K562 (cell line): ENCODE measurements at regions not wholly inside any gene's neighbourhood (a gene's known extent, or its start where the extent isn't known, plus 50 kb on each side); places are given as distances from the start of the nearest gene placed in this dataset.
"Not testable (repeated sequence)": the region's sequence is repeated elsewhere in the genome, so short reads cannot be mapped to it uniquely, and the experiment has no call there.

ENCODE experiments used
- ATAC-seq: fragments of 200-7000 bp; cut with Tn5 transposase; 3 replicates; pipeline ENCODE4 v1.9.1; 2020; ENCODE audit warnings: moderate library complexity
- BruUV-seq: library from RNA; stranded (reverse); fragments of 400-500 nt; replicated peaks from 2 replicates; lab custom pipeline; 2021; lab: Mats Ljungman, UMichigan
- CTCF ChIA-PET: fragments of 300-600 bp; formaldehyde crosslinking; extraction: SDS; loops from one replicate; lab custom pipeline; 2021; ENCODE audit warnings: low intra/inter-chr PET ratio; lab: Yijun Ruan, JAX
- POLR2A ChIA-PET: fragments of 300-600, 350-650 bp; sonication (Branson Sonifier 250); formaldehyde crosslinking; extraction: SDS; loops from one replicate; lab custom pipeline; 2021; ENCODE audit warnings: antibody characterized with exemption, inconsistent platforms; lab: Yijun Ruan, JAX
- DNase-seq, 4 experiments: peaks; one replicate each; pipeline versions ENCODE4 v3.0.0 to v3.0.0-alpha.2; 2011 to 2018; ENCODE audit warnings: low spot score in 3 of 4, mixed read lengths in 3 of 4; ENCODE audit errors: extremely low read depth in 1 of 4
- FAIRE-seq: peaks from 2 replicates; lab custom pipeline; 2011; peaks lifted over from hg19 to GRCh38; lab: Jason Lieb, UNC
- H2AFZ ChIP-seq: 2 replicates; pipeline ENCODE4 v1.6.0; 2011; ENCODE audit warnings: low read depth, low read length, control low read depth, inconsistent platforms
- H3K27ac ChIP-seq: fragments of 200-600 bp; 3 replicates; pipeline ENCODE4 v1.8.0; 2011; ENCODE audit warnings: low read depth, mild to moderate bottlenecking, control low read depth, inconsistent platforms, low read length, moderate library complexity, mixed read lengths; ENCODE audit errors: extremely low read depth
- H3K27me3 ChIP-seq, 2 experiments: fragments of 300-600 bp in 1 of 2; 2 replicates in 1 of 2; 3 replicates in 1 of 2; pipeline versions ENCODE4 v1.6.0 to v1.8.0; 2011; ENCODE audit warnings: inconsistent platforms in 2 of 2, low read length in 2 of 2, mild to moderate bottlenecking in 1 of 2, mixed read lengths in 1 of 2, moderate library complexity in 1 of 2; ENCODE audit not compliant: control insufficient read depth in 2 of 2, insufficient read depth in 2 of 2
- H3K36me3 ChIP-seq: fragments of 300-600 bp; 3 replicates; pipeline ENCODE4 v1.8.0; 2011; ENCODE audit warnings: mild to moderate bottlenecking, low read length, inconsistent platforms; ENCODE audit not compliant: control insufficient read depth, insufficient read depth
- H3K4me1 ChIP-seq, 2 experiments: fragments of 200-600 bp in 1 of 2; replicated peaks in 1 of 2; 2 replicates in 1 of 2; 3 replicates in 1 of 2; pipeline versions ENCODE4 v1.5.1 to v1.8.0; 2011; ENCODE audit warnings: inconsistent platforms in 2 of 2, low read length in 2 of 2, mild to moderate bottlenecking in 1 of 2, mixed read lengths in 1 of 2, moderate library complexity in 1 of 2; ENCODE audit not compliant: control insufficient read depth in 2 of 2, insufficient read depth in 2 of 2
- H3K4me2 ChIP-seq: 2 replicates; pipeline ENCODE4 v1.6.1; 2011; ENCODE audit warnings: low read length, control low read depth, inconsistent platforms, mixed read lengths; ENCODE audit not compliant: insufficient read depth
- H3K4me3 ChIP-seq: fragments of 200-600 bp; sonication (generic), shearing (Covaris generic); 2 replicates; pipeline ENCODE4 v1.5.1; 2016; ENCODE audit warnings: control low read depth, inconsistent platforms
- H3K79me2 ChIP-seq: fragments of 200-600 bp; 3 replicates; pipeline ENCODE4 v1.8.0; 2011; ENCODE audit warnings: low read length, inconsistent platforms; ENCODE audit not compliant: control insufficient read depth, insufficient read depth
- H3K9ac ChIP-seq, 2 experiments: 2 replicates each; pipeline versions ENCODE4 v1.6.0 to v1.6.1; 2011; ENCODE audit warnings: low read depth in 2 of 2, low read length in 2 of 2, control low read depth in 1 of 2, inconsistent platforms in 1 of 2, mild to moderate bottlenecking in 1 of 2, mixed read lengths in 1 of 2; ENCODE audit not compliant: insufficient read depth in 1 of 2
- H3K9me1 ChIP-seq: one replicate; pipeline ENCODE4 v1.6.0; 2011; ENCODE audit warnings: inconsistent platforms, mild to moderate bottlenecking, low read length, moderate library complexity; ENCODE audit not compliant: control insufficient read depth, insufficient read depth
- H3K9me3 ChIP-seq: replicated peaks from 2 replicates; pipeline ENCODE4 v1.5.1; 2011; ENCODE audit warnings: low read depth, low read length, inconsistent platforms; ENCODE audit not compliant: control insufficient read depth, insufficient read depth
- H4K20me1 ChIP-seq: replicated peaks from 2 replicates; pipeline ENCODE4 v1.6.1; 2011; ENCODE audit warnings: low read length, inconsistent platforms, mixed read lengths; ENCODE audit not compliant: control insufficient read depth, insufficient read depth
- CBFA2T2 ChIP-seq: fragments of 450-650 bp; conservative IDR thresholded peaks from 2 replicates; pipeline ENCODE4 v1.6.1; 2017; ENCODE audit warnings: mild to moderate bottlenecking
- MBD1 ChIP-seq: fragments of 250-450 bp; sonication (Bioruptor Pico); IDR thresholded peaks from 2 replicates; pipeline ENCODE4 v1.8.0; 2022; ENCODE audit warnings: inconsistent platforms
- MBD2 ChIP-seq: sonication (generic); IDR thresholded peaks from 2 replicates; pipeline ENCODE4 v1.6.1; 2016; ENCODE audit warnings: low read depth, borderline replicate concordance
- MYC ChIP-seq, 2 experiments: fragments of 250-450 bp in 1 of 2; sonication (Bioruptor Pico) in 1 of 2; IDR thresholded peaks; 2 replicates each; pipeline versions ENCODE4 v1.5.1 to v1.6.1; 2012 to 2021; ENCODE audit warnings: low read depth in 2 of 2, borderline replicate concordance in 1 of 2, improper control_type of control experiment in 1 of 2, low read length in 1 of 2, mild to moderate bottlenecking in 1 of 2, moderate library complexity in 1 of 2
- POLR2G ChIP-seq: fragments of 200-400 bp; formaldehyde crosslinking; IDR thresholded peaks from 2 replicates; pipeline ENCODE4 v1.6.1; 2017; ENCODE audit warnings: low read depth, mild to moderate bottlenecking, antibody characterized with exemption, low read length, moderate library complexity
- ZFPM2 ChIP-seq: fragments of 250-450 bp; sonication (Bioruptor Pico); IDR thresholded peaks from 2 replicates; pipeline ENCODE4 v1.5.1; 2022; ENCODE audit warnings: mild to moderate bottlenecking
- ZNF764 ChIP-seq: fragments of 250-450 bp; sonication (Bioruptor Pico); IDR thresholded peaks from 2 replicates; pipeline ENCODE4 v1.4.0; 2020; ENCODE audit warnings: low read depth, mild to moderate bottlenecking, moderate library complexity
- WGBS: fragments of 100-300 bp; shearing (Covaris generic); methylation state at CpG from one replicate; pipeline ENCODE4 v1.1.6; 2016; ENCODE audit warnings: low coverage, mixed read lengths; ENCODE audit not compliant: insufficient coverage; ENCODE audit errors: missing lambda C conversion rate; 5-methylcytosine and 5-hydroxymethylcytosine counted together
- in situ Hi-C: fragments of 300-500 bp; cut with MboI; formaldehyde crosslinking; loops from 4 replicates; pipeline ENCODE4 v1.15.0; 2018; ENCODE audit warnings: inconsistent platforms, mixed read lengths
- intact Hi-C: fragments of 100-400 bp; cut with micrococcal nuclease; formaldehyde crosslinking; loops from 2 replicates; pipeline ENCODE4 v1.14.2; 2022
- TF ChIP-seq, protein P1 (sequence below): sonication (generic); formaldehyde crosslinking; IDR thresholded peaks from 2 replicates; pipeline ENCODE4 v1.9.0; 2022; ENCODE audit warnings: mild to moderate bottlenecking, missing genetic modification reagents

DNA sequence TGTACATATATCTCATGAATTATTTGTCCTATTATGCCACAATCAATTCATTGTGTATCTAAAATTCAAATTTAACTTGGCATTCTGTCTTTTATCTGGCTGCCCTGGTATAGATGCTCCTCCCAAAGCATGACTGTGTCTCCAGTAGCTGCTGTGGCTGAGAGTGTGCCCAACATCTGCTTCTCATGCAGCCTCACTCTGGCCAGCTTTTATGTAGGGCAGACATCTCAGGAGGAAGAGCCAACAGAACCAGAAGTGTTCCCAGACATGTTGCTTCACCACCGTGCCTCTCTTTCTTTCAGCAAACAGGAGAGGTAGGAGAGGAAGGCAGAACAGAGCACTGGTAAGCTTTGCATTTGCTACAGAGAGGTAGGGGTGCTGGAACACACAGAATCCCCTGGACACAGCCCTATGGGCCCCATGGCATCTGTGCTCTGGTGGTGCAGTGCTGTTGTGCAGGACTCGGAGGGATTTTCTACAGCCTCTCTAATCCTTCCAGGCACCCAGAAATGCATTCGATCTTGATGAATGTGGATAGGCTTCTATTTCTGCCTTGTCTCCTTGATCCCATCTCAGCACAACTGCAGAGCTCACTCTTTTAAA is 637.1 kb downstream of the UTRN start:
- no peak overlapping the region for H3K9ac ChIP-seq
- in situ Hi-C loops (no loop called here), intact Hi-C loops (no loop called here)
- 0% methylated on average over 3 of the region's 3 CpGs for WGBS
- CTCF ChIA-PET: interaction anchor here (0.6 kb wide), 1 partner anchor 1336 kb away, joined by 3 read pairs; no protein-coding TSS in a partner anchor
- DNase-seq: no peak
- no peak overlapping the region for H3K4me2 ChIP-seq
- H3K9me1 ChIP-seq: no peaks in the 10 kb centered on the region
- TF ChIP-seq MBD2: no peak
- TF ChIP-seq CBFA2T2: no peak
- TF ChIP-seq, protein P1, sequence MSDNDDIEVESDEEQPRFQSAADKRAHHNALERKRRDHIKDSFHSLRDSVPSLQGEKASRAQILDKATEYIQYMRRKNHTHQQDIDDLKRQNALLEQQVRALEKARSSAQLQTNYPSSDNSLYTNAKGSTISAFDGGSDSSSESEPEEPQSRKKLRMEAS (CRISPR knock-in tag): no peak
- no peak for TF ChIP-seq MBD1 (CRISPR knock-in tag)
- no peak for TF ChIP-seq MYC (IDR thresholded peaks at IDR 0.05; ENCODE audit: low read depth, low read length)
- TF ChIP-seq MYC (CRISPR knock-in tag; IDR thresholded peaks at IDR 0.05; ENCODE audit: borderline replicate concordance, low read depth): no peak
- TF ChIP-seq POLR2G: no peak
- no peak for TF ChIP-seq ZNF764 (CRISPR knock-in tag)
- no peak for TF ChIP-seq ZFPM2 (CRISPR knock-in tag)
- H3K27me3 ChIP-seq: no peaks in the 10 kb centered on the region; a peak in 1 of 5 replicates
- FAIRE-seq: no peak
- no peak overlapping the region for H3K27ac ChIP-seq
- H2AFZ ChIP-seq: no peak overlapping the region
- H4K20me1 ChIP-seq: no peaks in the 10 kb centered on the region
- no peaks in the 10 kb centered on the region for H3K36me3 ChIP-seq
- H3K4me1 ChIP-seq: no peaks in the 10 kb centered on the region
- H3K4me3 ChIP-seq: no peak overlapping the region
- no peaks in the 10 kb centered on the region for H3K79me2 ChIP-seq
- no peak for ATAC-seq
- POLR2A ChIA-PET: no interaction called here
- H3K9me3 ChIP-seq: no peaks in the 10 kb centered on the region; the same call in 1 of the 2 replicates
- no TSS peak for BruUV-seq

DNA sequence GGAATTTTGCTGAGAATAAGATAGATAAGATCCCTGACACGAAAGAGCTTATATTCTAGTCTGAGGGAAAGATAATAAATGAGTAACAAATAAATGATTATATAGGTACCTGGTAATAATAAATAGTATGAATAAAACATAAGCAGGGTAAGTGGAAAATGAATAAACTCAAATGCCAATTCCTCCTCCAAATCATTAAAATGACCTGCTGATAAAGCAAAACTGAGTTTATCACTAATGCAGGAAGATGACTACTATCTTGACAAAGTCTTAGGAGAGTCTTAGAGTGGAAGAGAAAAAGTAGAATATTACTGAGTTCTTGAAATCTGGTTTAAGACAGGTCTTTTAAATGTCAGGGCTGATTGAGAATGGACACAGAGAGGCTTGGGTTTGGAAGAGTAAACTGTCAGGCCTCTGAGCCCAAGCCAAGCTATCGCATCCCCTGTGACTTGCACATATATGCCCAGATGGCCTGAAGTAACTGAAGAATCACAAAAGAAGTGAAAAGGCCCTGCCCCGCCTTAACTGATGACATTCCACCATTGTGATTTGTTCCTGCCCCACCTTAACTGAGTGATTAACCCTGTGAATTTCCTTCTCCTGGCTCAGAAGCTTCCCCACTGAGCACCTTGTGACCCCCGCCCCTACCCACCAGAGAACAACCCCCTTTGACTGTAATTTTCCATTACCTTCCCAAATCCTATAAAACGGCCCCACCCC is 637.8 kb downstream of the UTRN start:
- CTCF ChIA-PET, H3K4me2 ChIP-seq, intact Hi-C loops: not testable (repeated sequence)

More for the DNA sequence above, 637.8 kb downstream of the UTRN start:
- DNase-seq, H2AFZ ChIP-seq, FAIRE-seq, H3K36me3 ChIP-seq, H3K79me2 ChIP-seq, H3K9me1 ChIP-seq, in situ Hi-C loops, H3K9me3 ChIP-seq, H3K4me3 ChIP-seq, BruUV-seq, H3K27ac ChIP-seq, POLR2A ChIA-PET, H4K20me1 ChIP-seq, ATAC-seq, H3K27me3 ChIP-seq, H3K9ac ChIP-seq, H3K4me1 ChIP-seq: not testable (repeated sequence)
- WGBS: 2% methylated on average over 2 of the region's 5 CpGs
